Limb (tissue), 2 donors: ENCODE measurements at regions not wholly inside any gene's neighbourhood (a gene's known extent, or its start where the extent isn't known, plus 50 kb on each side); places are given as distances from the start of the nearest gene placed in this dataset.

Experiments used
- DNase-seq, 2 donors: peaks; one replicate each; pipeline ENCODE4 v3.0.0-alpha.2; 2016; ENCODE audit errors: extremely low spot score in 2 of 2

- no peak for DNase-seq
These were observed 193.3 kb downstream of the HS3ST3B1 start for GRCh38 chr17:14494161-14494560.

DNA sequence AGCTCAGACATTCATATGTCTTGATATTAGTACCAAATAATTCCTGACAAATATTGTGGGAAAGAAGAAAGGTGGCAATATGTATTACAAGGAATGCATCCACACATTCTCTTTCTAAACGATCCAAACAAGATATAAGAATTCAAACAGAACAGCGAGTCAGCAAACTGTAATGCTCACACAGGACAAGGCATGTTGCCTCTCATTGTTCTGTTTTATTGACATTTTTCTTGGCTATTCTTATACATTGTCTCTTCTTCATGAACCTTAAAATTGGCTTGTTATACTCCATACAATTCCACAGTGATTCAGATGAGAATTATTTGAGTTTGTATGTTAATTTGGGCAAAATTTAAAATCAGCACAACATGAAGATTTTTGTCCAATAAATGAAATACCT lies 189.1 kb downstream of the HS3ST3B1 start:
- no peak for DNase-seq

DNA sequence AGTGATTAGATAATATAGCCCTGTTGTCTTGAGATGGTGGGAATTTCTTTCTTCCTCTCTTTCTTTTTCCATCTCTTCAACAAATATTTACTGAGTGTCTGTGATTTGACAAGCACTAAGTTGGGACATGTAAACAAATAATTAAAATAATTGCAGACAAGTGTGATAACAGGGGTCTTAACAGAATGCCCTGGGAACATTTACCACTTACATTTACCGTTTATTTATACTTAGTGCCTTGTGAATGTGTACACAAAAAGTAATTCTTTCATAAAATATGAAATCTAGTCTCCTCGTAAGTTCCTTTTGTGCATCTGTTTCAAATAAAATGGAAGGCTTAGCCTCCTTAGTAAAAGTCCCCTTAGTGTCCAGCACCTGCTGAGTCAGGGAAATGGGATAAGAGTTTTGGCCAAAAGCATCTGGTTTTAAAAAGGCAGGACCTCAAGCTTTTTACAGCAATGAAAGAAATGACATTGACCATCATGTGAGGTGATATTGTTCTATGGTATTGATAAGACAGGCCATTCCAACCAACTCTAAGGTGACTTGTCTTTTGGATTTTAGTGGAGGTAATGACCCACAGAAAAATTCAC lies 188.2 kb downstream of the HS3ST3B1 start:
- DNase-seq, result no peak

DNA sequence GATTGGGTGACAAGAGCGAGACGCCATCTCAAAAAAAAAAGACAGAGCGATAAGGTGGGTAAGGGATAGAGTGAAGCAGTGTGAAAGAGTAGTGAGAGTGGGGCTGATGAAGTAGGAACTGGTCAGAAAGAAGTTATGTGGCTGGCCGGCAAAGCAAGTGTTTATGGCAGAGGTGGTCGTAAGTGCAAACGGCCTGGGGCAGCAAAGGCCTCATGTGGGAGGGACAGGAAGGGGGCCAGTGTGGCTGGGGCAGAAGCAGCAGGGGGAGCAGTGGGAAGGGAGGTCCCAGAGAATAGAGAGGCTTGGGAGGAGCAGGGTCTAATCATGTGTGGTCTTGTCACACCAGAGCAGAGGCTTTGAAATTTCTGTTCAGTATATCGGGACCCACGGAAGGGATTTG lies 186.2 kb downstream of the HS3ST3B1 start:
- no peak for DNase-seq

- DNase-seq, result no peak
These were observed 181.8 kb downstream of the HS3ST3B1 start for GRCh38 chr17:14482715-14483114.

DNA sequence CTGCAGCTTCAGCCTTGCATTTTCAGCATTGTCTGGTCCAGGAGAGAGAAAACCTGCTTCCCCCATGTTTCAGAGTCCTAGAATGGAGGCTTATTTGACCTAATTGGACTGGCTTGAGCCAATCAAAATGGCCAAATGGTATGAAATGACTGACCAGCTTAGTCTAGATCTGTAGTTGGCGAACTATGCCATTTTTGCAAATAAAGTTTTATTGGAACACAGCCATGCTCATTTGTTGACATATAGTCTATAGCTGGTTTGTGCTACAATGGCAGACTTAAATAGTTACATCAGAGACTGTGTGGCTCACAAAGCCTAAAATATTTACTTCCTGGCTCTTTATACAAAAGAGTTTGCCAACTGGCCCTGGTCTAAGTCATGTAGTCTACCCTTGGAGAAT lies 180.8 kb downstream of the HS3ST3B1 start:
- DNase-seq, result no peak

- no peak for DNase-seq
These were observed 173.7 kb downstream of the HS3ST3B1 start for GRCh38 chr17:14474591-14474990.

GRCh38 chr17:14471052-14471451 lies 170.2 kb downstream of the HS3ST3B1 start:
- no peak for DNase-seq

- DNase-seq, result no peak
These were observed 169.5 kb downstream of the HS3ST3B1 start for GRCh38 chr17:14470417-14470816.

DNA sequence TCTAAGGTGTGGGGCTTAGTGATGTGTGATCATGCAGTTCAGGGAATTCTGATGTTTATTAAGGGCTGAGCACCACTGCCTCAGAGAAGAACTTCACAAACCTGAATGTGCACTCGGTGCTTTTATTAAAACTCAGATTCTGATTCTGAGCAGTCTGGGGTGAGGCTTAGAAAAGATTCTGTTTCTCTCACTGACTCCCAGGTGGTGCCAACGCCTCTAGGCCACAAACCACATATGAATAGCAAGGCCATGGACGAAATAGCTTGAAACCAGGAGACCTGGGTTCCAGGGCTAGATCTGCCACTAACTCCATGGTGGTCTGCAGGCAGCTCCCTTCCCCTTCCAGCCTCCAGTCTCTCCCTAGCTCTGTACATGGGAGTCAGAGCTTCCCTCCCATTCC lies 169.1 kb downstream of the HS3ST3B1 start:
- DNase-seq, result no peak

DNA sequence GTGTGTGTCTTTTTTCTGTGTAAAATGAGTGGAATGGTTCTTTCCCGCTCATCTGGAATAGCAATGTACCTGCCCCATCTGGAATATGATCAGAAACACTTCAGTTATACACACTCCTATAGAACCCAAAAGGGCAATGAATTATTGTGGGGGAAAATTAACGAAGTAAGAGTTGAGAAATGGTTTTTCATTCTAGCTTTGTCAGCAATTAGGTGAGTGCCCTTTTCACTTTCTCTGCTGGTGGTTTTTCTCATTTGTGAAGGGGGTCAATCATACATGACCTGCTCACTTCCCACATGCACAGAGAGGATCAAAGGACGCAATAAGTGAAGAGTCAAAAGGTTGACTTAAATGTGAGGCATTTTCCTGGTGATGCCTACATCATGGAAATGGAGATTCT lies 168.0 kb downstream of the HS3ST3B1 start:
- DNase-seq, result no peak

- no peak for DNase-seq
These were observed 160.3 kb downstream of the HS3ST3B1 start for GRCh38 chr17:14461227-14461548.

GRCh38 chr17:14460516-14461226 lies 159.8 kb downstream of the HS3ST3B1 start:
- no peak for DNase-seq

DNA sequence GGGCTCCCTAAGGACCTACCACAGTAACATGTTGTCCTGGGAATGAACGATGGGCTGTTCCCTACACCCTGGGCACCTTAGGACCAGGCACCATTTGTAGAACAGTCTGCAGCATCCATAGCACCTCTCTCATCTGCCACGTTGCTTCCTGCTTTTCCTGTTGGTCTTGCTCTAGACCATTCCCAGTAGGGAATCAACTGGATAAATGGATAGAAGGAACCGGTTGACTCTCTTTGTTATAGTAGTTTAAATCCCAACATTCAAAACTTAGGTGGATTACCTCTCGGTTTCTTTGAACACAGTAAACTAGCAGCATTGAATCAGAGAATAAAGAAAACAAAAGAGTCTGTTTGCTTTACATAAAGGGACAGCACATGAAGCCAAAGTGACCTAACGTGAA lies 159.1 kb downstream of the HS3ST3B1 start:
- no peak for DNase-seq

DNA sequence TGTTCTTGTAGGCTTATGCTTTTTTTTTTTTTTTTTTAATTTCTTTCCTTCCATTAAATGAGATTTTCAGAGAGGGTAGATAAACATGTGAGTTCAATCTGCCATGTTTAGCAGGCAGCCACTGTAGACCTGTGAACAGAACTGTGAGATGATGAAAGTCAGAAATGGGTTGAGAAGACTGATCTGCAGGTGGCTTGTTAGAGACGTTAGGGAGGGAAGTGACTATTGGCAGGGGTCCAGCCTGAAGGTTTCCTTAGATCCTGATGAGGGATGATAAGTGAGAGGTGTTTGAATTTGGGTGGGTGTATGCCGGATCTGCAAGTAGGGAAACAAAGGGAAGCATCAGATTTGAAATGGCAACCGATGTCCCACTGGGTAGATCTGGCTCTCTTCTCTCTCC lies 157.8 kb downstream of the HS3ST3B1 start:
- DNase-seq, result no peak

GRCh38 chr17:14454746-14455145 lies 153.9 kb downstream of the HS3ST3B1 start:
- DNase-seq, result no peak

- no peak for DNase-seq
These were observed 152.0 kb downstream of the HS3ST3B1 start for GRCh38 chr17:14452856-14453255.

- DNase-seq, result no peak
These were observed 150.9 kb downstream of the HS3ST3B1 start for GRCh38 chr17:14451729-14452191.

- DNase-seq, result no peak
These were observed 147.9 kb downstream of the HS3ST3B1 start for GRCh38 chr17:14448818-14449217.

DNA sequence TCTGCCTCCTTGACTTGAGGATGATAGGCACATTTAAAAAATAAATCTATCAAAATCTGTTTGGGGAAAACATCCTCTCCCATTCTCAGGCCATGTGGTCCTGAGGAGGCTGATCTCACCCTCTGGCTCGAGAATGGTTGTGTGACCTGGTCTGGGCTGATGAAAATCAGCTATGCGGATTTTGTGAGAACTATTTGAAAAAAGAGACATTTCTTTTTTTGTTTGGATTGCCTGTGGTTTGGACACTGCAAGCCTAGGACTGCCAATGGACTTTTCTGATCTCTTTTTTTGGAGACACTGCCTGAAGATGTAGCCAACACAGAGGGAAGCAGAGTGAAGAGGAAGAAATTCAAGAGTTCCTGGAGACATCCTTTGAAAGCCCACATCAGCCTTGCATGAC lies 145.9 kb downstream of the HS3ST3B1 start:
- no peak for DNase-seq

- DNase-seq, result no peak
These were observed 144.0 kb downstream of the HS3ST3B1 start for GRCh38 chr17:14444915-14445314.

GRCh38 chr17:14442798-14443528 lies 142.1 kb downstream of the HS3ST3B1 start:
- DNase-seq, result peak in 1 of 2 donors; percentile 29

DNA sequence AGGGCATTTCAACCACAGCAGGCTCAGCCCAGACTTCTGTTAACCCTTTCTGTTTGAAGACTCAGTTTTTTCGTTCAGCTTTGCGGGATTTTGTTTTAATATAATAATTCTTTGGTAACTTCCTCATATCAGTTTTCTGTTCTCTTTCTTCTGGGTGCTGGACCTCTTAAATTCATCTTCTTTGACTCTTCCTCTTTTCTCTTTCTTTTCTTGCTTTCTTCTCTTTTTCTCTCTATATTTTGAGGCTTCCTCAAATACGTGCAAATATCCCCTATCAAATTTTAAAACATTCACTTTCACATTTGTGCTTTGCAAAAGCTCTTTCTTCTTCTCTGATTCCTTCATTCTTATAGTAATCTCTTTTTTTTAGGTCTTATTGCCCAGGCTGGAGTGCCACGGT lies 136.3 kb downstream of the HS3ST3B1 start:
- no peak for DNase-seq
